ENCODE measurements at regions not wholly inside any gene's neighbourhood (a gene's known extent, or its start where the extent isn't known, plus 50 kb on each side); places are given as distances from the start of the nearest gene placed in this dataset.

GRCh38 chr9:85249313-85249621, 492.5 kb downstream of the AGTPBP1 start:
- no peak for DNase-seq

- DNase-seq: no peak
Measured at GRCh38 chr9:85248514-85249312, 493.0 kb downstream of the AGTPBP1 start.

- no peak for DNase-seq
Measured at GRCh38 chr9:85246541-85246940, 495.2 kb downstream of the AGTPBP1 start.

GRCh38 chr9:85244856-85245255, 496.9 kb downstream of the AGTPBP1 start:
- no peak for DNase-seq

GRCh38 chr9:85243977-85244376, 497.8 kb downstream of the AGTPBP1 start:
- DNase-seq: no peak

GRCh38 chr9:85237478-85237877, 504.3 kb downstream of the AGTPBP1 start:
- no peak for DNase-seq

GRCh38 chr9:85230081-85230480, 511.7 kb downstream of the AGTPBP1 start:
- DNase-seq: no peak

- DNase-seq: no peak
Measured at GRCh38 chr9:85228111-85228855, 513.5 kb downstream of the AGTPBP1 start.

- DNase-seq: no peak
Measured at GRCh38 chr9:85225180-85225579, 516.6 kb downstream of the AGTPBP1 start.

- no peak for DNase-seq
Measured at GRCh38 chr9:85224729-85225128, 517.0 kb downstream of the AGTPBP1 start.

- no peak for DNase-seq
Measured at GRCh38 chr9:85224301-85224700, 517.5 kb downstream of the AGTPBP1 start.

GRCh38 chr9:85223506-85224125, 518.1 kb downstream of the AGTPBP1 start:
- no peak for DNase-seq

- DNase-seq: no peak
Measured at GRCh38 chr9:85216601-85217000, 525.2 kb downstream of the AGTPBP1 start.

- no peak for DNase-seq
Measured at GRCh38 chr9:85215961-85216360, 525.8 kb downstream of the AGTPBP1 start.

GRCh38 chr9:85215416-85215815, 526.3 kb downstream of the AGTPBP1 start:
- no peak for DNase-seq

GRCh38 chr9:85213650-85214607, 527.8 kb downstream of the AGTPBP1 start:
- DNase-seq: no peak

- no peak for DNase-seq
Measured at GRCh38 chr9:85212887-85213286, 528.9 kb downstream of the AGTPBP1 start.

- no peak for DNase-seq
Measured at GRCh38 chr9:85212209-85212608, 529.5 kb downstream of the AGTPBP1 start.

- DNase-seq: no peak
Measured at GRCh38 chr9:85208666-85209065, 533.1 kb downstream of the AGTPBP1 start.

GRCh38 chr9:85204176-85204575, 534.6 kb downstream of the NTRK2 start:
- no peak for DNase-seq

- no peak for DNase-seq
Measured at GRCh38 chr9:85202596-85202995, 533.1 kb downstream of the NTRK2 start.

- DNase-seq: no peak
Measured at GRCh38 chr9:85200726-85201404, 531.3 kb downstream of the NTRK2 start.
